Fibroblast of lung (primary cell): ENCODE measurements at regions not wholly inside any gene's neighbourhood (a gene's known extent, or its start where the extent isn't known, plus 50 kb on each side); places are given as distances from the start of the nearest gene placed in this dataset.

Experiments
- EZH2 ChIP-seq: IDR thresholded peaks from 2 replicates; pipeline ENCODE4 v1.5.1; 2012; ENCODE audit warnings: low read length, control low read depth, mild to moderate bottlenecking; ENCODE audit errors: missing control alignments
- TF ChIP-seq, protein P1 (sequence below), 2 donors: IDR thresholded peaks in 1 of 2; conservative IDR thresholded peaks in 1 of 2; 1 replicate in 1 of 2; 2 replicates in 1 of 2; pipeline ENCODE4 v1.5.1; 2011 to 2012; ENCODE audit warnings: low read length in 2 of 2, control low read depth in 1 of 2, inconsistent platforms in 1 of 2, low read depth in 1 of 2, mild to moderate bottlenecking in 1 of 2

- TF ChIP-seq, protein P1, sequence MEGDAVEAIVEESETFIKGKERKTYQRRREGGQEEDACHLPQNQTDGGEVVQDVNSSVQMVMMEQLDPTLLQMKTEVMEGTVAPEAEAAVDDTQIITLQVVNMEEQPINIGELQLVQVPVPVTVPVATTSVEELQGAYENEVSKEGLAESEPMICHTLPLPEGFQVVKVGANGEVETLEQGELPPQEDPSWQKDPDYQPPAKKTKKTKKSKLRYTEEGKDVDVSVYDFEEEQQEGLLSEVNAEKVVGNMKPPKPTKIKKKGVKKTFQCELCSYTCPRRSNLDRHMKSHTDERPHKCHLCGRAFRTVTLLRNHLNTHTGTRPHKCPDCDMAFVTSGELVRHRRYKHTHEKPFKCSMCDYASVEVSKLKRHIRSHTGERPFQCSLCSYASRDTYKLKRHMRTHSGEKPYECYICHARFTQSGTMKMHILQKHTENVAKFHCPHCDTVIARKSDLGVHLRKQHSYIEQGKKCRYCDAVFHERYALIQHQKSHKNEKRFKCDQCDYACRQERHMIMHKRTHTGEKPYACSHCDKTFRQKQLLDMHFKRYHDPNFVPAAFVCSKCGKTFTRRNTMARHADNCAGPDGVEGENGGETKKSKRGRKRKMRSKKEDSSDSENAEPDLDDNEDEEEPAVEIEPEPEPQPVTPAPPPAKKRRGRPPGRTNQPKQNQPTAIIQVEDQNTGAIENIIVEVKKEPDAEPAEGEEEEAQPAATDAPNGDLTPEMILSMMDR (conservative IDR thresholded peaks at IDR 0.05 in 1 of 2, IDR thresholded peaks at IDR 0.05 in 1 of 2; ENCODE audit: low read depth in 1 of 2, low read length in 2 of 2) = no peak
- TF ChIP-seq EZH2 = no peak
These were observed 516.7 kb upstream of the MGMT start for GRCh38 chr10:128950159-128950915.
